Astrocyte (in vitro differentiated cells and primary cell): ENCODE measurements at regions not wholly inside any gene's neighbourhood (a gene's known extent, or its start where the extent isn't known, plus 50 kb on each side); places are given as distances from the start of the nearest gene placed in this dataset.

ENCODE experiments used
- EZH2 ChIP-seq: IDR thresholded peaks from 2 replicates; pipeline ENCODE4 v1.6.1; 2012; ENCODE audit warnings: mild to moderate bottlenecking, low read length, inconsistent platforms; ENCODE audit not compliant: insufficient read depth
- TF ChIP-seq, protein P1 (sequence below): IDR thresholded peaks from 2 replicates; pipeline ENCODE4 v1.5.1; 2011; ENCODE audit warnings: low read depth, mild to moderate bottlenecking, inconsistent platforms, low read length, moderate library complexity; ENCODE audit not compliant: insufficient read depth

DNA sequence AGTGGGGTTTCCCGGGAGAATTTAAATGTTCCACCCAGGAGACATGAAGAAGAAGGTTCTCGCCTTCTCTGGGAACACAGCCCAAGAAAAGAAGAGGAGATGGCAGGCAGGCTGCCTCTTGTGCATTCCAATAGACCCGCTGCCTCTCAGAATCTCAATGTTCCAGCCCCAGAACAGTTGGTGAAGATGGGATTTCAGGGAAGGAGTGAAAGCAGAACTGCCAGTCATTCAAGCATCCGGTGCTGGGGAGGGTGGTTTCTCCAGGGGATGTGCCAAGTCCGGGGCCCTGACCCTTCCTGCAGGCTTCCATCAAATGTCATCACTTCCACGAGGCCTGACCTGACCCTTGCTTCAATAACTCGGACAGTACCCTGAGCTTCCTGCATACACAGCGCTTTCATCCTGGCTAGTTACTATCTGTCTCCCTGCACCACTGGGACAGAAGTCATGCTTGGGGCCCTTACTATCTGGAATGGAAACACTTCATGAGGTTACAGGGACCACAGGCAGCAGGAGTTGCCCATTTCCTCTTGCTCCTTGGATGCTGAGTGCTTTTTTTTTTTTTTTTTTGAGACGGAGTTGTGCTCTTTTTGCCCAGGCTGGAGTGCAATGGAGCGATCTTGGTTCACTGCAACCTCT lies 386.6 kb upstream of the POU3F1 start:
- TF ChIP-seq, protein P1, sequence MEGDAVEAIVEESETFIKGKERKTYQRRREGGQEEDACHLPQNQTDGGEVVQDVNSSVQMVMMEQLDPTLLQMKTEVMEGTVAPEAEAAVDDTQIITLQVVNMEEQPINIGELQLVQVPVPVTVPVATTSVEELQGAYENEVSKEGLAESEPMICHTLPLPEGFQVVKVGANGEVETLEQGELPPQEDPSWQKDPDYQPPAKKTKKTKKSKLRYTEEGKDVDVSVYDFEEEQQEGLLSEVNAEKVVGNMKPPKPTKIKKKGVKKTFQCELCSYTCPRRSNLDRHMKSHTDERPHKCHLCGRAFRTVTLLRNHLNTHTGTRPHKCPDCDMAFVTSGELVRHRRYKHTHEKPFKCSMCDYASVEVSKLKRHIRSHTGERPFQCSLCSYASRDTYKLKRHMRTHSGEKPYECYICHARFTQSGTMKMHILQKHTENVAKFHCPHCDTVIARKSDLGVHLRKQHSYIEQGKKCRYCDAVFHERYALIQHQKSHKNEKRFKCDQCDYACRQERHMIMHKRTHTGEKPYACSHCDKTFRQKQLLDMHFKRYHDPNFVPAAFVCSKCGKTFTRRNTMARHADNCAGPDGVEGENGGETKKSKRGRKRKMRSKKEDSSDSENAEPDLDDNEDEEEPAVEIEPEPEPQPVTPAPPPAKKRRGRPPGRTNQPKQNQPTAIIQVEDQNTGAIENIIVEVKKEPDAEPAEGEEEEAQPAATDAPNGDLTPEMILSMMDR, result no peak
- TF ChIP-seq EZH2, result no peak
